T-helper 1 cell treated with Interleukin-12 subunit alpha and Interleukin-12 subunit beta and Interleukin-4 antibody, amounts not matched to agents 30 ng/mL and 1 ng/mL, for 36 hours (primary cell): ENCODE measurements at regions not wholly inside any gene's neighbourhood (a gene's known extent, or its start where the extent isn't known, plus 50 kb on each side); places are given as distances from the start of the nearest gene placed in this dataset.
"Not testable (repeated sequence)": the region's sequence is repeated elsewhere in the genome, so short reads cannot be mapped to it uniquely, and the experiment has no call there.

ENCODE experiments used
- intact Hi-C: fragments of 100-400 bp; cut with micrococcal nuclease; formaldehyde crosslinking; loops from one replicate; pipeline ENCODE4 v1.15.1; 2024

- intact Hi-C loops, result not testable (repeated sequence)
These were observed 132.9 kb downstream of the TMEM121 start for GRCh38 chr14:105659255-105659654.

- intact Hi-C loops, result no loop called here
These were observed 133.6 kb downstream of the TMEM121 start for GRCh38 chr14:105659935-105660527.

GRCh38 chr14:105660816-105661531 lies 134.6 kb downstream of the TMEM121 start:
- intact Hi-C loops, result no loop called here

- intact Hi-C loops, result not testable (repeated sequence)
These were observed 135.7 kb downstream of the TMEM121 start for GRCh38 chr14:105662043-105662442.

- intact Hi-C loops, result not testable (repeated sequence)
These were observed 136.2 kb downstream of the TMEM121 start for GRCh38 chr14:105662592-105662991.

- intact Hi-C loops, result not testable (repeated sequence)
These were observed 136.9 kb downstream of the TMEM121 start for GRCh38 chr14:105663323-105663722.

GRCh38 chr14:105663818-105664596 lies 137.6 kb downstream of the TMEM121 start:
- intact Hi-C loops, result not testable (repeated sequence)

- intact Hi-C loops, result no loop called here
These were observed 138.3 kb downstream of the TMEM121 start for GRCh38 chr14:105664691-105665090.

GRCh38 chr14:105665247-105665950 lies 139.0 kb downstream of the TMEM121 start:
- intact Hi-C loops, result no loop called here

- intact Hi-C loops, result no loop called here
These were observed 139.5 kb downstream of the TMEM121 start for GRCh38 chr14:105665951-105666277.

- intact Hi-C loops, result no loop called here
These were observed 140.0 kb downstream of the TMEM121 start for GRCh38 chr14:105666420-105666819.

- intact Hi-C loops, result not testable (repeated sequence)
These were observed 140.7 kb downstream of the TMEM121 start for GRCh38 chr14:105666991-105667662.

- intact Hi-C loops, result not testable (repeated sequence)
These were observed 141.3 kb downstream of the TMEM121 start for GRCh38 chr14:105667663-105668020.

- intact Hi-C loops, result not testable (repeated sequence)
These were observed 141.6 kb downstream of the TMEM121 start for GRCh38 chr14:105668021-105668420.

GRCh38 chr14:105668471-105669230 lies 142.3 kb downstream of the TMEM121 start:
- intact Hi-C loops, result not testable (repeated sequence)

- intact Hi-C loops, result not testable (repeated sequence)
These were observed 142.8 kb downstream of the TMEM121 start for GRCh38 chr14:105669231-105669610.

GRCh38 chr14:105669646-105670045 lies 143.3 kb downstream of the TMEM121 start:
- intact Hi-C loops, result loop anchor here (10.0 kb wide), 1 partner anchor 335 kb away; no protein-coding TSS in a partner anchor

- intact Hi-C loops, result loop anchor here (10.0 kb wide), 1 partner anchor 332 kb away; no protein-coding TSS in a partner anchor
These were observed 146.2 kb downstream of the TMEM121 start for GRCh38 chr14:105672450-105673200.

- intact Hi-C loops, result loop anchor here (10.0 kb wide), 1 partner anchor 329 kb away; no protein-coding TSS in a partner anchor
These were observed 149.1 kb downstream of the TMEM121 start for GRCh38 chr14:105675433-105675832.
